Upper lobe of left lung (tissue), 4 donors: ENCODE measurements at regions not wholly inside any gene's neighbourhood (a gene's known extent, or its start where the extent isn't known, plus 50 kb on each side); places are given as distances from the start of the nearest gene placed in this dataset.

Source experiments
- CTCF ChIP-seq, 6 experiments: fragments of 450-650 bp in 4 of 6; fragments of 200-600 bp in 2 of 6; sonication (generic) in 2 of 6; IDR thresholded peaks; one replicate each; pipeline ENCODE4 v1.5.1; 2016 to 2019; ENCODE audit warnings: antibody characterized with exemption in 6 of 6
- POLR2A ChIP-seq, 4 donors: fragments of 450-650 bp; IDR thresholded peaks; one replicate each; pipeline ENCODE4 v1.5.1; 2016 to 2017; ENCODE audit warnings: antibody characterized with exemption in 4 of 4, mild to moderate bottlenecking in 2 of 4

DNA sequence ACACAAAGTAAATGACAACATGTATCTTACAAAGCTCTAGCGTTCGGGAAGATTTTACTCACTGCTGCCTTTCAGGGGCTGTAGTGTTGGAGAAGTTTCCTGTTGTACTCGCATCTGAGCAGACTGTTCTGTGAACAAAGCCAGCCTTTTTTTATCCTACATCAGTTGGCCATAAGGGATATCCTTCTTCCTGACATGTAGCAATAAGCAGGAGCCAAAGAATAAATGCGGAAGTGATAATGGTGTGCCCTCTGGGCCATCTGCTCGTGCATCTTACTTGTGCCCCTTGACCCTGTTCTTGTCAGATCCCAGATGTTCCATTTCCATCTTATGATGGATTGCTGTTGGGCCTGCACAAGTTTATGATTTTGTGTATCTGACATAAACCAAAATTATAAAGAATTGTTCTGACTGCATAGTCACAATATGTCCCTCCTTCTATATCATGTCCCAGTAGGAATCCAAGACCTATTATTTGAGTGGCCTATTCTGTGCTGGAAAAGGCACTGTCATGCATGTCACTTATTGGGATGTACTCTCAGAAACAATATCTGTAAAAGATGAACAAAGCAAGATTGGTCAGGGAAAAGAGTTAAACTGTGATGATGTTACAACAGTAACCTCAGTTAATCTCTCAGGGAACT, 631.3 kb downstream of the NSUN3 start:
- TF ChIP-seq CTCF (IDR thresholded peaks at IDR 0.05), result no peak
- no peak for TF ChIP-seq POLR2A (IDR thresholded peaks at IDR 0.05)
